SW480 (cell line): ENCODE measurements at regions not wholly inside any gene's neighbourhood (a gene's known extent, or its start where the extent isn't known, plus 50 kb on each side); places are given as distances from the start of the nearest gene placed in this dataset.
A peak's percentile ranks its signal among the peaks of the same experiment; 100 is the strongest.

Experiments
- DNase-seq: peaks from one replicate; pipeline ENCODE4 v3.0.0-alpha.2; 2016; ENCODE audit warnings: low spot score

DNA sequence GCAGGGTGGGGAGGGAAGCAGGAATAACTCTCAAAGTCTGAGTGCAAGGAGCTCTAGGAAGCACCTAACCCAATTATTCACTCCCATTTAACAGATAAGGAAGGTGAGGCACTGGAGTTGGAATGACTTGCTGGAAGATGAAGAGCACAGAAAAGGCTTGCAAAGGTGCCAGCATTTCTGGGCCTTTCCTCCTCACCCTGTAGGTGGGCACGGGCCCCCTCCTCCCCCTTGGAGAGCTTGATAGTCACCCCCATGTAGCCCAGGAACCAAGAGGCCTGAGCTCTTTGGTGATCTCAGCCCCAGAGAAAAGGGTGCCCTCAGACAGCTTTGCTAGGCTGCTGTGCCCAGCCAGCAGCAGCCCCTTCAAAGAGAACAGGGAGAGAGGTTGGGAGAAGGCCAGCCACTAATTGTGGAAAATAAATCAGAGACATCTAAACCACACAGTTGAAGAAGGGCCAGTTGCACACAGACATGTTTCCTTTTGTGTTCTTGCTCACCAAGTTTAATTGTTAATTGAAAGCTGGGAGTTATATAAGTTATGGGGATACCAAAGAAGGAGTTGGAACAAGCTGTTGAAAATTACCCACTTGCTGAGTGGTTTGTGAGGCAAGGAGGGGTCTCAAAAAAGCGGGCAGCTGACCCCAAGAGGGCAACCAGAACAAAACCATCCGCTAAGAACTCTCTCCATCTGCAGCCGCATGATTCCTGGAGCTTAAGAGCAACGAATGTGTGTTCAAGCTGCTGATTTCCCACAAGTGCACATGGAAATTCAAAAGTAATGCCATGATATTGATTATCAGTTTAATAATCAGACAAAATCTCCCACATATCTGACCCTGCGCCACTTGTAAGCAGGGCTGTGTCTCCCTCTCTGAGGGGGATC lies 77.0 kb downstream of the MRPL14 start:
- DNase-seq: no peak

DNA sequence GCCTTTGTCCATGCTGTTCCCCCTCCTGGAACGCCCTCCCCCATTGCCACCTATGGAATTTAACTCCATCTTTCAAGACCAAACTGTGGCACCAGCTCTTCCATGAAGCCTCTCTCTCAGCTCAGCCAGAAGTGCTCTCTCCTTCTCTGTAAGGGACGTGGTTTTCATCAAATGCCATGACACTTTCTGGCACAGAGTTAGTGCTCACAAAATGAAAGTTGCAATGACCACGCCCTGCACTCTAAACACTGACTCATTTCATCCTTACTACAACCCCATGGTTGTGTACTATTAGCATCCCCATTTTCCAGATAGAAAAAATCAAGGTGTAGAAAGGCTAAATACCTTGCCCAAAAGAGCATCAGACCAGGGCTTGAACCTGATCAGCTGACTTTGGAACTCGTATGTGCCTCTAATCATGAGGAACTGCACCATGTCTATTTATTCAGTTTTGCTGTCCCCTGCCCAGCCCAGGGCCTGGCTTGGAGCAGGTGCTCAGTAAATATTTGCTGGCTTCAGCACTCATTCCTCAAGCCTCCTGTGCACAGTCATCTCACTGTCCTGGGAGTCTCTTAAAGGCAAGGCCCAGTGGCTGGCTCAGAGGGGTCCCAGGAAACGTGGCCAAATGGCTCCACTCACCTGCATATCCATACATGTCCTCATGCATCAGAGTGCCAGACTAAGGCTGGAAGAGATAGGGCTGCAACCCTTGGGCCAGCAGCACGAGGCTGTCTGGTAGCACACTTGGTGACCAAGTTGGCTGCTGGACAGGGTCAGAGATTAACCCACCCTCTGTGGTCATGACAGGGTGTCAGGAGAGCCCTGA lies 77.9 kb downstream of the MRPL14 start:
- DNase-seq: peak; percentile 29

DNA sequence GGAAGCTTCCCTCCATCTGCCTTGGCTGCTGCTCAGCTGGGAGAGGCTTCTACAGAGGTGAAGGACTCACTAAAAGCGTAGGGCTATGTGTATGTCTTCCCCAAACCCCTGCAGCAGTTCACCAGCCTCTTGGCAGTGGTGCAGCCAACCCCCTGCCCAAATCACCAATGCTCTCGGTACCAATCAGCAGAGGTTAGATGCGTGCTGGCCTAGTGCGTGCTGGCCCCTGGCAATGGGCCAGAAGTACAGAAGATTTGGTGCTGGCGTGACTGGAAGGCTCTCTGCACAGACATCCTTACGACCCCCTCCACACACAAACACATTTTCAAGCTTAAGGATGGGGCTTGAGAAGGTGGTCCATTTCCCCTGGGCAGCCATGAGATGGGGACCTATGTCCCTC lies 79.0 kb downstream of the MRPL14 start:
- DNase-seq: no peak

DNA sequence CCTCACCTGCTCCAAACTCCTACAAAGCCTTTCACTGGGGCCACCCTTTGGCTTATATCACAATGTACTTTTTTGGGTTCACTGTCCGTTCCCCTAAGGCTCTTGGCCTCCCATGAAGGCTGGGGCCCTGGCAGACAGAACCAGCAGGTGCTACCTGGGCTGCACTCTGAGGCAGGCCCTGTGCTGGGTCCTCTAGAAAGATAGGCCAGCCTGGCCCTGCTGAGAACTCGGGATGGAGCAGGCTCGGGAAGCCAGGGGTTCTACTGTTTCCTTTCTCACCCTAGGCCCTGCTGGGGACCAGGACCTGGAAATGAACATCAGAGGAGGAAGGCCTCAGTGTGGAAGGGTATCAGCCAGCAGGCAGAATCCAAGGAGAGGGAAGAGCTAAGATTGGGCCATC lies 79.5 kb downstream of the MRPL14 start:
- DNase-seq: no peak

- no peak for DNase-seq
These were observed 80.1 kb downstream of the MRPL14 start for GRCh38 chr6:44047179-44047546.

DNA sequence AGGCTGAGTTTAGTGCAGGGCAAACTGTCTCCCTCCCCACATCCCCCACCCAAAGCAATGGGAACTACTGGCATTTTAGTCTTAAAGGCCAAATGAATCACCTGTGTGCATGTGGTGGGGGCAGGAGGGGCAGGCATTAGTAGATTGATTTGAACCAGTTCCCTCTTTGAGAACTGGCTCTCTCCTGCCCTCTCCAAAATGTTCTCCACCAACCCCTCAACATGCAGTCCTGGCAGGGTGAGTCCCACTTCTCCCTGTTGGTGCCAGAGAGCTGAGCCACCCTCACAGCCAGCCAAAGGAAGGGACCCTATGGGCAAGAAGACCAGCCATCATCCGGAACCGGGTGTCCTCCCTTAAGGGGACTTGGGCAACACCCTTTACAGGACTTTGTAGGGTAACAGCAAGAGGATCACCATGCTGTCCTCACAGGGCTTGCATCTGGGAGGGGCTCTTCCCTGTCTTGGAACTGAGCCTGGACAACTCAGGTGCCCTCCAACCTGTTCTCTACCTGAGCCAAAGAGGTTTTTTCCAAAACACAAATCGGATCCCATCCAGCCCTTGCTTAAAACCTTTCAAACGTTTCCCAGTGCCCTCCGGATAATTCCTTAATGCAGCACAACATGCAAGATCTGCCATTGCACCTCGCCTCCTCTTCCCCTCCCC lies 80.6 kb downstream of the MRPL14 start:
- no peak for DNase-seq

GRCh38 chr6:44045672-44046015 lies 81.6 kb downstream of the MRPL14 start:
- no peak for DNase-seq

GRCh38 chr6:44044940-44045671 lies 82.1 kb downstream of the MRPL14 start:
- no peak for DNase-seq

GRCh38 chr6:44044154-44044539 lies 83.1 kb downstream of the MRPL14 start:
- DNase-seq: no peak

DNA sequence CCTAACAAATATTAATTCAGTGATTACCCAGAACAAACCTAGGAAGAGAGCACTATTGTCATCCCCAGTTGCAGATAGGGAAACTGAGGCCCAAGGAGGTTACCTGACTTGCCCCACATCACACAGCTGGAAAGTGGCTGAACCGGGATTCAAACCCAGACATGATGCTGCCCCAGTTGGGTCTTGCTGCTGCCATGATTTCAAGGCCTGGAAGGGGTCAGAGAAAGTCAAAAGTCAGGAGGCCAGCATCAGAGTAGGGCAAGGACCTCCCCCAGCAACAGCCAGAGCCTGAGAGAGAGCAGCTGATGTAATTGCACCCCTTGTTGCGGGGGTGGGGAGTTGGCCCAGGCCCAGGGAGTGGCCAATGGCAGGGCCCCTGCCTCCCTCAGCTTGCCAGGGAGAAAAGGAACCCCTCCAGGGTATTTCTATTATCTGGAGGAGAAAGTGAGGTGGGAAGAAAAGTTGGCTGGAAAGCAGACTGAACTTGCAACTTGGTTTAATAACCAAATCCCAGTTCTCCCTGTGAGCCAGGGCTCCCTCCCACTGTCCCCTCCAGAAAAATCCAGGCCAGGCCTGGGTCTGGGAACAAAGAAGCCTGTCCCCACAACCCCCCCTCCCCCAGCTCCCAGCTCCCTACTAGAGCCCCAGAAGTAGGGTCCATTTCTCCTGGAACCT lies 83.6 kb downstream of the MRPL14 start:
- peak; percentile 26 for DNase-seq

- DNase-seq: peak; percentile 29
These were observed 84.2 kb downstream of the MRPL14 start for GRCh38 chr6:44042989-44043478.

DNA sequence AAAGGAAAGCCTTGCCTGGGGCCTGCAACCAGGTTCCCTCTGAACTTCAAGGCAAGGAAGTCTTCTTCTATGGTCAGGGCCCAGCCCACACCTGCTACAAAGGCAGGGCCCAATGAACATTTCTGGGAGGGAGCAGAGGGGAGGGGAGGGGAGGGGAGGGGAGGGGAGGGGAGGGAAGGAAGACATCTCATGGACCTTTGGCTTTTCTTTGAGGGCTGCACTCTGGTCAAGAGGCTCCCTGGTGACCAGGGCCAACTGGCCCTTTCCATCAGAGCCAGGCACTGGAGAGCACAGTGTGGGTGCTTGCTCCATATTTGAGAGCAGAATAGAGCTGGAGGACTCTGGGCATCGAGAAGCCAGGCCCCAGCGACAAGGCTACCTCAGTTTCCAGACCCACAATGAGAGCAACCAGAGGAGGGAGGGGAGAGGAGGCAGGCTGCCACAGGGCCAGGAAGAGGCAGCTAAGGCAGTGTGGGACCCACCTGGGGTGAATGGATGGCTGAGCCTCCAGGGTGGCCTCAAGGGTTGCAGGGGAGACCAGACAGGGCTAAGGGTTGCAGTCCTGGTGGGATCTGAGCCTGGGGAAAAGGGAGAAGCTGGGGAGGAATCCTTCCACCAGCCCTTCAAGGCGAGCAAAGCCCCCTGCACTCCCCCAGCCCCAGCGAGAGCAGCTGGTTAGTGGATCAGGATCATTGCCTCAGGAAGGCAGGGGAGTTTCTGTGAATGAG lies 84.8 kb downstream of the MRPL14 start:
- DNase-seq: no peak

GRCh38 chr6:44041461-44042260 lies 85.6 kb downstream of the MRPL14 start:
- DNase-seq: peak; percentile 75

GRCh38 chr6:44040786-44041185 lies 86.5 kb downstream of the MRPL14 start:
- no peak for DNase-seq

DNA sequence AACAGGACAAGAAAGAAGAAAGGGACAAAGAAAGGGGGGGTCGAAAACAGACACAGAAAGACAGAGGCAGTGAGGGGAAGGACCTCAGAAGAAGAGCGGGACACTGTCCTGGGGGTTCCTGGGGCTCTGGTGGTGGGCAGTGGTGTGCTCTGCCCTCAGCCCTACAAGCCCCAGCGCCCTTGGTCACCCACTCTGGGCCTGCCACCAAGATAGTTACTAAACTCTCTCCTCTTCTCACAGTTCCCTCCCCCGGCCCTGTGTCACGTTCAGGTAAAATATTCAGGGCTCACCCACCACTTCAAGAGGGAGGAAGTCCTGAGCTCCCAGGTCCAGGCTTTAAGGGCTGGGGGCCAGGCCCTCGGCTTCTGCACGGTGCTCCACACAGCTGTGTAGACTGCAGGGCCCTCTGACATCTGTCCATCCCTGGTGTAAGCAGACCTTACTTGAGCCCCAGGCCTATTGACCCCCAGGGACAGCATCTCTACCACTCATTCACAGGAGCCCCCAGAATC lies 87.4 kb downstream of the MRPL14 start:
- DNase-seq: no peak

DNA sequence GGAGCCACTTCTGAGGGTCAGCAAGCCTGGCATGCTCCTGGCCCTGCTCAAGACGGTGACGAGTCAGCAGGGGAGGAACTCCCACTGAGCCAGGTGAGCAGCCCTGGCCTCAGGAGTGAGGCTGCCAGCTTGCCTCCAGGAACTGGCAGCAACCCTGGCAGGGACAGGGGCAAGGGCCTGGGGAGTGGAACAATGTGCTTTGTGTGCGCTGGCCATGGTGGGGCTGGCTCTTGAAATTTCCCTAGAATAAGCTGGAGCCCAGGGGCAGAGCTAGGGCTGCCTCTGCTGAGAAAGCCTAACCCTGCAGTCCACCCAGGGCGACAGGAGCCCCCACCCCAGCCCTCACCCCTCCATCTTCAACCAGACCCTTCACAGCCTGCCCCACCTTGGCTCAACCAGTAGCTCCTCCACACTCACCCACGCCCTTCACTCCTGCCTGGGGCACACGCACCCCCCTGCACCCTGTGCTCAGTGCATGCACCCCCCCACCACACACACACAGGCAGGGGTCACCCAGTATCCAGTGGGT lies 88.0 kb downstream of the MRPL14 start:
- DNase-seq: no peak

DNA sequence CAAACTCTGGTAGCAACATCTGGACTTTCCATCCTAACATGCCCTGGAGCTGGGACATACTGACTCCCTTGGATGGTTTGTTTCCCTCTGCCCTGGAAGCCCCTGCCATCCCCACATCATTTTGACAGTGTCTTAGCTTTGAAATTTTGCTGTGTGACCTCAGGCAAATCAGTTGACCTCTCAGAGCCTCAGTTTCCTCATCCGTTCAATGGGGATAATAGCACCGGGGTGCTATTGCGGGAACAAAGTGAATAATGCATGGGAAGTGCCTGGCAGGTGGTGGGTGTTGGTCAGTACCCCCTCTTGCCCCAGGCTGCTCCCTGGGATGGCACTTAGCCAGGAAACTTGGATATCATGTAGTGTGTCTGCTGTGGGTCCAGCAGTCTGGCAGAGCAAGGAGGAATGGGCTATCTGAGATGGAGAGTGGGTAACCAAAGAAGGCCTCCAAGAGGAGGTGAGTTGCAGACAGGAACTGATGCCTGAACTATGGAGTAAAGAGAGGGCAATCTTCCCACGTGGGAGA lies 88.6 kb downstream of the MRPL14 start:
- no peak for DNase-seq

DNA sequence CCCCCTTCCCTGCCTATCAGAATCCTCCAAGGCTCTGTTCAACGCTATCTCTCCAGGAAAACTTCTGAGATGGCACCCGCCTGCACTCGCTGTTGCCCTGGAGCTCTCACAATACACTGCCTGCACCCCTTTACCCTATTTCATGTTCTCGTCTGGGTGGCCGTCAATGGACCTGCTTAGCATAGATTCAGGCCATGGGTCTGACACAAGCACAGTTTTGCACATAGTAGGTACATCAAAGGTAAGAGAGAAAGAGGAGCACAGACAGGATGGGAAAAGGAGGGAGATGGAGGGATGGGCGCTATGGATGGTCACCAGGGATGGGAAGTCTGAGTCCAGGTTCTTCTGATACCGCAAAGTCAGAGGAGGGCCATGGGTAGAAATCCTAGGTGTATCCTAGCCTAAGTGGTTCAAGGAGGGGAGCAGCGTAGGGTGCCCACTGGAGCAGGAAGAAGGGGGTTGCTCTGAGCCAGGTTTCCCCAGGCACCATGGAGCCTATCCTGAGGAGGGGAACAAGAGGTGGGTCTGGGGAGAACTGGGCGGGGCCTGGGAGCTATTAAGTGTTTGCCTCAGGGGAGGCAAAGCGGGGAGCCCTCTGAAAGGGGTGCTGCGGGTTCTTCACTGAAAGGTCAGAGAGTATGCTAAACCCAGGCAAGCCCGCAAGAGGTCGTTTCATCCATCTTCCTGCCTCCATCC lies 89.3 kb downstream of the MRPL14 start:
- no peak for DNase-seq
